ENCODE measurements at regions not wholly inside any gene's neighbourhood (a gene's known extent, or its start where the extent isn't known, plus 50 kb on each side); places are given as distances from the start of the nearest gene placed in this dataset.

DNA sequence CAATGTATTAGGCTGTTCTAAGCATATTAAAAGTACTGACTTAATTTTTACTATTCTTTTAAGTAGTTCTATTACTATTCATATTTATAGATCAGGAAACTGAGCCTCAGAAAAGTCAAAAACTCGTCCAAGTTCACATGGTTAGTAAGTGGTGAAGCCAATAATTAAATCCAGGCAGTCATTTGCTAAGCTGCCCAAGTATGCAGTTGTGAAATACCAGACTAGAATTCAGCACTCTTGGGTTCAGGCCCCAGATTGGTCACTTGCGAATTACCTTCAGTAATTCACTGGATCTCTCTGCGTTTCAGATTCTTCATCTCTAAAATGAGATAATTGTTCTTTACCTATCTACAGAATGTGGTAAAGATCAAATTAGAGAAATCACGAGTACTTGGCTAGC lies 161.9 kb upstream of the CADPS start:
- TF ChIP-seq, protein P1, sequence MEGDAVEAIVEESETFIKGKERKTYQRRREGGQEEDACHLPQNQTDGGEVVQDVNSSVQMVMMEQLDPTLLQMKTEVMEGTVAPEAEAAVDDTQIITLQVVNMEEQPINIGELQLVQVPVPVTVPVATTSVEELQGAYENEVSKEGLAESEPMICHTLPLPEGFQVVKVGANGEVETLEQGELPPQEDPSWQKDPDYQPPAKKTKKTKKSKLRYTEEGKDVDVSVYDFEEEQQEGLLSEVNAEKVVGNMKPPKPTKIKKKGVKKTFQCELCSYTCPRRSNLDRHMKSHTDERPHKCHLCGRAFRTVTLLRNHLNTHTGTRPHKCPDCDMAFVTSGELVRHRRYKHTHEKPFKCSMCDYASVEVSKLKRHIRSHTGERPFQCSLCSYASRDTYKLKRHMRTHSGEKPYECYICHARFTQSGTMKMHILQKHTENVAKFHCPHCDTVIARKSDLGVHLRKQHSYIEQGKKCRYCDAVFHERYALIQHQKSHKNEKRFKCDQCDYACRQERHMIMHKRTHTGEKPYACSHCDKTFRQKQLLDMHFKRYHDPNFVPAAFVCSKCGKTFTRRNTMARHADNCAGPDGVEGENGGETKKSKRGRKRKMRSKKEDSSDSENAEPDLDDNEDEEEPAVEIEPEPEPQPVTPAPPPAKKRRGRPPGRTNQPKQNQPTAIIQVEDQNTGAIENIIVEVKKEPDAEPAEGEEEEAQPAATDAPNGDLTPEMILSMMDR (conservative IDR thresholded peaks at IDR 0.05; ENCODE audit: low read depth, low read length): no peak
- TF ChIP-seq EZH2 (IDR thresholded peaks at IDR 0.05; ENCODE audit: low read length, unreplicated experiment): no peak
- no peak for TF ChIP-seq EZH2phosphoT487 (IDR thresholded peaks at IDR 0.05; ENCODE audit: borderline replicate concordance, low read length)

Measured in PC-3 (cell line).